Coronary artery (tissue), 2 donors: ENCODE measurements at regions not wholly inside any gene's neighbourhood (a gene's known extent, or its start where the extent isn't known, plus 50 kb on each side); places are given as distances from the start of the nearest gene placed in this dataset.

ENCODE experiments used
- DNase-seq: peaks from one replicate; pipeline ENCODE4 v3.0.0-alpha.2; 2017; ENCODE audit warnings: low spot score
- H3K27ac ChIP-seq, 2 donors: fragments of 200-600 bp; sonication (generic); one replicate each; pipeline ENCODE4 v1.5.1; 2016 to 2019
- H3K4me3 ChIP-seq: fragments of 200-600 bp; sonication (generic); 2 replicates; pipeline ENCODE4 v1.5.1; 2016; ENCODE audit warnings: mild to moderate bottlenecking, moderate library complexity
- CTCF ChIP-seq: fragments of 200-600 bp; sonication (generic); IDR thresholded peaks from one replicate; pipeline ENCODE4 v1.5.1; 2019; ENCODE audit warnings: antibody characterized with exemption

GRCh38 chr2:71995067-71995665, 152.5 kb downstream of the CYP26B1 start:
- no peak for DNase-seq
- no peak overlapping the region for H3K4me3 ChIP-seq
- no peak for TF ChIP-seq CTCF
- H3K27ac ChIP-seq, result no peak overlapping the region

GRCh38 chr2:71992036-71992435, 155.6 kb downstream of the CYP26B1 start:
- TF ChIP-seq CTCF, result no peak
- Histone ChIP-seq H3K27ac (no peak overlapping the region), H3K4me3 (no peak overlapping the region)
- no peak for DNase-seq

- H3K27ac ChIP-seq, result no peak overlapping the region
- TF ChIP-seq CTCF, result no peak
- DNase-seq, result peak; percentile 41
- H3K4me3 ChIP-seq, result no peak overlapping the region
These were observed 156.3 kb downstream of the CYP26B1 start for GRCh38 chr2:71991397-71991796.

- no peak for DNase-seq
- no peak overlapping the region for H3K27ac ChIP-seq
- no peak overlapping the region for H3K4me3 ChIP-seq
- no peak for TF ChIP-seq CTCF
These were observed 156.8 kb downstream of the CYP26B1 start for GRCh38 chr2:71990826-71991225.

GRCh38 chr2:71990122-71990521, 157.5 kb downstream of the CYP26B1 start:
- TF ChIP-seq CTCF, result no peak
- Histone ChIP-seq H3K4me3 (no peak overlapping the region), H3K27ac (no peak overlapping the region)
- DNase-seq, result peak; percentile 66

- H3K27ac ChIP-seq, result no peak overlapping the region
- TF ChIP-seq CTCF, result no peak
- no peak for DNase-seq
- no peak overlapping the region for H3K4me3 ChIP-seq
These were observed 158.0 kb downstream of the CYP26B1 start for GRCh38 chr2:71989671-71990070.

- no peak overlapping the region for H3K27ac ChIP-seq
- H3K4me3 ChIP-seq, result no peak overlapping the region
- no peak for DNase-seq
- TF ChIP-seq CTCF, result no peak
These were observed 159.5 kb downstream of the CYP26B1 start for GRCh38 chr2:71988170-71988569.
